ENCODE measurements at regions not wholly inside any gene's neighbourhood (a gene's known extent, or its start where the extent isn't known, plus 50 kb on each side); places are given as distances from the start of the nearest gene placed in this dataset.
A peak's percentile ranks its signal among the peaks of the same experiment; 100 is the strongest.
"Not testable (repeated sequence)": the region's sequence is repeated elsewhere in the genome, so short reads cannot be mapped to it uniquely, and the experiment has no call there.

DNA sequence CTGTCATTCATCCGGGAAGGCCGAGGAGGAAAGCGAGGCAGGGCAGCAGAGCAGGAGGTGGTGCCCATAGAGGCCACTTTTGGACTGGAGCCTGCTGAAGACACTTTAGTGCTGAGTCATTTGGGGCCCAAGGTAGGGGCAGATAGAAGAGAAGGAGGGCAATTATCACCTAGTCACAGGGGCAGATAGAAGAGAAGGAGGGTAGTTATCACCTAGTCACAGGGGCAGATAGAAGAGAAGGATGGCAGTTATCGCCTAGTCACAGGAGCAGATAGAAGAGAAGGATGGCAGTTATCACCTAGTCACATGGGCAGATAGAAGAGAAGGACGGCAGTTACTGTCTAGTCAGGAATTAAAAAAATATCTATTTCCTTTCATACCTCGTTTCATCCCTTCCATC lies 1372.6 kb downstream of the FOXD4L5 start:
- H3K27ac Mint-ChIP-seq; H3K4me1 Mint-ChIP-seq (ENCODE audit: low read depth); intact Hi-C loops (cut with micrococcal nuclease); H3K4me3 Mint-ChIP-seq (ENCODE audit: low read depth); DNase-seq (ENCODE audit: low spot score); H3K27me3 Mint-ChIP-seq (ENCODE audit: low read depth); H3K36me3 Mint-ChIP-seq (ENCODE audit: low read depth): not testable (repeated sequence)
- H3K9me3 Mint-ChIP-seq = peaks cover 55% of the 10 kb centered on the region

DNA sequence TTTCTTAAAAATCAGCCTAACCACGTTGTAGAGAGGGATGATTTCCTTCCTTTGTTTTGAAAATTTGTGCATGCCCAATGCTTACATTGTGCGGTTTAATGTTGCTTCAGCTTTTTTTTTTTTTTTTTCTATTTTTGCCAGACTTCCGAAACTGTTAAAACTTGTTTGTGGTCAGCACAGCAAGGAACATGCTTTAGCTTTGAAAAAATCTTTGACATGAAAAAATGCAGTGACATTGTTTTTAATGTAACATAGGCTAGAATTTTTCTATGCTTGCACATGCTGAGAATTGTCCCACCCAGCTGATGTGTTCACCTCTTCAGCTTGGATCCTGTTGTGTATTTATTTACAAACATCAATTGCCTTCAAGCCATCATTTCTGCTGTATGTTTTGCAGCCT lies 1375.9 kb downstream of the FOXD4L5 start:
- H3K4me3 Mint-ChIP-seq (ENCODE audit: low read depth); H3K27me3 Mint-ChIP-seq (ENCODE audit: low read depth); intact Hi-C loops (cut with micrococcal nuclease); H3K27ac Mint-ChIP-seq; H3K4me1 Mint-ChIP-seq (ENCODE audit: low read depth); H3K36me3 Mint-ChIP-seq (ENCODE audit: low read depth); DNase-seq (ENCODE audit: low spot score): not testable (repeated sequence)
- H3K9me3 Mint-ChIP-seq = peaks cover 48% of the 10 kb centered on the region

GRCh38 chr9:63899637-63900190 lies 1385.3 kb downstream of the FOXD4L5 start:
- H3K36me3 Mint-ChIP-seq (ENCODE audit: low read depth); intact Hi-C loops (cut with micrococcal nuclease); H3K4me1 Mint-ChIP-seq (ENCODE audit: low read depth); H3K27ac Mint-ChIP-seq; H3K27me3 Mint-ChIP-seq (ENCODE audit: low read depth); DNase-seq (ENCODE audit: low spot score); H3K4me3 Mint-ChIP-seq (ENCODE audit: low read depth): not testable (repeated sequence)
- H3K9me3 Mint-ChIP-seq = peaks cover 36% of the 10 kb centered on the region

DNA sequence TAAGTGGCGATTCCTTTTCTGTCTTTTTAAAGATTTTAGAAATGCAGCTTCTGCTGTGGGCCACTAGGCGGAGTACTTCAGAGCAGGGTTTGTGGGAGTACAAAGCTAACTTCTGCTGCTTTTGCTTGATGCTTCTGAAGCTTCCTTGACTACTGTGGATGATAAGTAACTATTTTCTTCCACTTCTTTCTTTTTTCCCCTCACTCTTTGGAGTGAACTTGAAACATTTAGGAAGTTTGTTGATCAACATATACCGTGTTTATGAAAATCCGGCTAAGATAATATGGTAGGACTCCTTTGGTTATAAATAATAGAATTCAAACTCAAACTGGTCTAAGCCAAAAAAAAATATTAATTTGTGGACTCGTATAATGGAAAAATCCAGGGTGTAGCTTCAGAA lies 1403.6 kb downstream of the FOXD4L5 start:
- not testable (repeated sequence) for H3K4me3 Mint-ChIP-seq (ENCODE audit: low read depth)

GRCh38 chr9:63876380-63876779 lies 1408.6 kb downstream of the FOXD4L5 start:
- intact Hi-C loops (cut with micrococcal nuclease); DNase-seq (ENCODE audit: low spot score); H3K9me3 Mint-ChIP-seq; H3K4me1 Mint-ChIP-seq (ENCODE audit: low read depth); H3K4me3 Mint-ChIP-seq (ENCODE audit: low read depth); H3K36me3 Mint-ChIP-seq (ENCODE audit: low read depth); H3K27me3 Mint-ChIP-seq (ENCODE audit: low read depth); H3K27ac Mint-ChIP-seq: not testable (repeated sequence)

More for the DNA sequence above, 1403.6 kb downstream of the FOXD4L5 start:
- peaks cover 15% of the 10 kb centered on the region for H3K9me3 Mint-ChIP-seq
- DNase-seq (ENCODE audit: low spot score); intact Hi-C loops (cut with micrococcal nuclease); H3K4me1 Mint-ChIP-seq (ENCODE audit: low read depth); H3K27me3 Mint-ChIP-seq (ENCODE audit: low read depth); H3K27ac Mint-ChIP-seq; H3K36me3 Mint-ChIP-seq (ENCODE audit: low read depth): not testable (repeated sequence)

DNA sequence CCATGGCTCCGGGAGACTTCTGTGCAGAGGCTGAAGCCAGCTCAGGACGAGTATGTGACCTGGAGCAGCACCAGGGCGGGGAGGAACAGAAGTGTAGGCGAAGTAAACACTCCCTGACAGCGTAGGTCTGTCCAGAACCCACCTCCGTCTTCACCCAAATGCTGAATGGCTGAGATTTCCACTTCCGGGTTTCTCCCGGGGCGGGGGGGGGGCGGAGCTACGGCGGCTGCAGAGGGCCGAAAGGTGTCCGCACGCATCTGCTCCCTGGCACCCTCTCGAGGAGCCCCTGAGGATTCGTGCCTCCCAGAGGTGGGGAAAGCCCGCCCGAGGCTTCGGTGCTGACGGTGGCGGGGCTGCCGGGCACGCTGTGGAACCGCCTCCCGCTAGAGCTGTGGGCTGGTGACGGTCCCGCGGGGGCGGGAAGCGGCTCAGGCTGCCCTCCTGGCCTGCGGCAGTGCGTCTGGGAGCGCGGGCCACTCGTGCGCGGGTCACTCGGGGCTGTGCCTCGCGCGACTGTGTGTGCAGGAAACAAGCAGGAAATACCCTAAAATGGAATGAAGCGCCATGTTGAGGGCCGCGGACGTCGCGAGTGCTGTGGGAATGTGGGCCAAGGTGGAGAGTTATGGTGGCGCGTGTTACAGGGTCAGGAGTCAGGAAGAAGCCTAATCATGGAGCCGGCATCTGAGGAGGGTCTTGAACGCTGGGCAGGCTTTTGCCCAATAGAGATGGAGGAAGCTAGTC lies 1425.4 kb downstream of the FOXD4L5 start:
- H3K9me3 Mint-ChIP-seq = peaks cover 35% of the 10 kb centered on the region
- H3K4me1 Mint-ChIP-seq (ENCODE audit: low read depth) = no peaks in the 10 kb centered on the region
- no peak overlapping the region for H3K27ac Mint-ChIP-seq
- no peaks in the 10 kb centered on the region for H3K27me3 Mint-ChIP-seq (ENCODE audit: low read depth)
- intact Hi-C loops (cut with micrococcal nuclease) = no loop called here
- H3K36me3 Mint-ChIP-seq (ENCODE audit: low read depth) = no peaks in the 10 kb centered on the region
- peak overlapping the region; percentile 30 for H3K4me3 Mint-ChIP-seq (ENCODE audit: low read depth)
- no peak for DNase-seq (ENCODE audit: low spot score)

- DNase-seq (ENCODE audit: low spot score); intact Hi-C loops (cut with micrococcal nuclease); H3K27me3 Mint-ChIP-seq (ENCODE audit: low read depth); H3K36me3 Mint-ChIP-seq (ENCODE audit: low read depth); H3K4me1 Mint-ChIP-seq (ENCODE audit: low read depth); H3K27ac Mint-ChIP-seq: not testable (repeated sequence)
- Mint-ChIP-seq H3K9me3 (peaks cover 39% of the 10 kb centered on the region), H3K4me3 (ENCODE audit: low read depth) (peak overlapping the region; percentile 8)
Observed at GRCh38 chr9:63859090-63859474, 1425.9 kb downstream of the FOXD4L5 start.

- H3K27ac Mint-ChIP-seq; H3K27me3 Mint-ChIP-seq (ENCODE audit: low read depth); DNase-seq (ENCODE audit: low spot score); intact Hi-C loops (cut with micrococcal nuclease); H3K36me3 Mint-ChIP-seq (ENCODE audit: low read depth); H3K4me3 Mint-ChIP-seq (ENCODE audit: low read depth); H3K4me1 Mint-ChIP-seq (ENCODE audit: low read depth): not testable (repeated sequence)
- H3K9me3 Mint-ChIP-seq = peaks cover 34% of the 10 kb centered on the region
Observed at GRCh38 chr9:63853140-63853751, 1431.8 kb downstream of the FOXD4L5 start.

DNA sequence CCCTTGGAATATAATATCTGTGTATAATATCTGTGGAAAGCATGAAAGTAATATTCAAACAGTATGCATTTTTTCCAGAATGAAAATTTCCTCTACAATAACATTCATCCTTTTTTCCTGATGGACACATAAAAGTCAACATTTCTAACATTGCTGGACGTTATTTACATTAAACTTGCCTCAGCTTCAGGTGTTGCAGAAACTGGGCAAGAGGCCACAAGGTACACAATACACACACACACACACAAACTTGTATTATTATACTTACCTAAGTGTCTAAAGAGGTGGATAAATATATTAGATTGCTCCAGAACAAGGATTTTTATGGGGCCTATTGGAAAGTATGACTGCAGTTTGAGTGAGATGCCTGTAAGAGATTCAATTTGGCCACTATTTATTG lies 1460.2 kb downstream of the FOXD4L5 start:
- DNase-seq (ENCODE audit: low spot score); H3K27ac Mint-ChIP-seq; H3K36me3 Mint-ChIP-seq (ENCODE audit: low read depth); H3K27me3 Mint-ChIP-seq (ENCODE audit: low read depth); H3K4me1 Mint-ChIP-seq (ENCODE audit: low read depth); intact Hi-C loops (cut with micrococcal nuclease); H3K4me3 Mint-ChIP-seq (ENCODE audit: low read depth): not testable (repeated sequence)
- H3K9me3 Mint-ChIP-seq = peaks cover 17% of the 10 kb centered on the region

GRCh38 chr9:63823375-63824201 lies 1461.4 kb downstream of the FOXD4L5 start:
- intact Hi-C loops (cut with micrococcal nuclease); H3K36me3 Mint-ChIP-seq (ENCODE audit: low read depth); H3K27ac Mint-ChIP-seq; H3K27me3 Mint-ChIP-seq (ENCODE audit: low read depth); H3K4me1 Mint-ChIP-seq (ENCODE audit: low read depth); H3K4me3 Mint-ChIP-seq (ENCODE audit: low read depth); DNase-seq (ENCODE audit: low spot score): not testable (repeated sequence)
- H3K9me3 Mint-ChIP-seq = peaks cover 17% of the 10 kb centered on the region

GRCh38 chr9:63822615-63823374 lies 1462.2 kb downstream of the FOXD4L5 start:
- H3K27ac Mint-ChIP-seq; DNase-seq (ENCODE audit: low spot score); H3K4me1 Mint-ChIP-seq (ENCODE audit: low read depth); H3K27me3 Mint-ChIP-seq (ENCODE audit: low read depth); H3K4me3 Mint-ChIP-seq (ENCODE audit: low read depth); intact Hi-C loops (cut with micrococcal nuclease); H3K36me3 Mint-ChIP-seq (ENCODE audit: low read depth): not testable (repeated sequence)
- H3K9me3 Mint-ChIP-seq = peaks cover 22% of the 10 kb centered on the region

DNA sequence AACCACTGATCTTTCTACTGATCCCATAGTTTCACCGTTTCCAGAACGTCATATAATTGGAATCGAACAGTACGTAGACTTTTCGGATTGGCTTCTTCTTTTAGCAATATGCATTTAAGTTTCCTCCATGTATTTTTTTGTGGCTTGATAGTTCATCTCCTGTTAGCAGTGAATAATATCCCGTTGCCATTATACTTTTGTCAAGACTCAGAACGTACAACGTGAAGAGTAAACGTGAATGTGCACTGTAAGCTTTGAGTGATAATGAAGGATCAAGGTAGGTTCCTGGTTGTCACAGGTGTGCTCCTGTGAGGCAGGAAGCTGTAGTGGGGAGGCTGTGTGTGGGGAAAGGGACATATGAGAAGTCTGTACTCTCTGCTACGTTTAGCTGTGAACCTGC lies 1463.7 kb downstream of the FOXD4L5 start:
- DNase-seq (ENCODE audit: low spot score); H3K36me3 Mint-ChIP-seq (ENCODE audit: low read depth); intact Hi-C loops (cut with micrococcal nuclease); H3K27ac Mint-ChIP-seq; H3K4me3 Mint-ChIP-seq (ENCODE audit: low read depth): not testable (repeated sequence)
- Mint-ChIP-seq H3K27me3 (ENCODE audit: low read depth) (peaks cover 15% of the 10 kb centered on the region), H3K9me3 (peaks cover 24% of the 10 kb centered on the region), H3K4me1 (ENCODE audit: low read depth) (peaks cover 15% of the 10 kb centered on the region)

All from activated T-helper 2 cell treated with anti-CD3 and anti-CD28 coated beads, Interferon-gamma antibody, Interleukin-2, Interleukin-4, amounts not matched to agents 10 μg/mL and 5 μg/mL and 100 μg/mL, durations not matched to agents 14 hours and 24 hours and 36 hours (primary cell).